Limb (tissue), 2 donors: ENCODE measurements at regions not wholly inside any gene's neighbourhood (a gene's known extent, or its start where the extent isn't known, plus 50 kb on each side); places are given as distances from the start of the nearest gene placed in this dataset.
"Not testable (repeated sequence)": the region's sequence is repeated elsewhere in the genome, so short reads cannot be mapped to it uniquely, and the experiment has no call there.

Experiments
- DNase-seq, 2 donors: peaks; one replicate each; pipeline ENCODE4 v3.0.0-alpha.2; 2016; ENCODE audit errors: extremely low spot score in 2 of 2

DNA sequence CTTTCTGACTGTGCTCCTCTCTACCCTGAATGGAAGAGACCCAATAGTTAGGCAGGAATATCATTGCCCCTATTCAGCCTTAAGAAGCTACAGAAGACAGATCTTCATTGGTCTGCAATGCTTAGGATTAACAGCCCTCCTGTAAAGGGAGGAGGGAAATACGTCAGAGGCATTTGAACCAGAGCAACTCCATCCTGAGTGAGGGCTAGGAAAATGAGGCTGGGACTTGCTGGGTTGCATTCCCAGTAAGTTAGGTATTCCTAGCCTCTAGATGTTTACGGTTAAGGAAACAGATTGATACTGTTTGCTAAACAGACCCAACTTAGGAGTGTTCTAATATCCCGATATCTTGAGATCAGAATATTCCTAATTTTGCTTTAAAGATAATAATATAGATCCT lies 63.5 kb downstream of the PCDH18 start:
- no peak for DNase-seq

DNA sequence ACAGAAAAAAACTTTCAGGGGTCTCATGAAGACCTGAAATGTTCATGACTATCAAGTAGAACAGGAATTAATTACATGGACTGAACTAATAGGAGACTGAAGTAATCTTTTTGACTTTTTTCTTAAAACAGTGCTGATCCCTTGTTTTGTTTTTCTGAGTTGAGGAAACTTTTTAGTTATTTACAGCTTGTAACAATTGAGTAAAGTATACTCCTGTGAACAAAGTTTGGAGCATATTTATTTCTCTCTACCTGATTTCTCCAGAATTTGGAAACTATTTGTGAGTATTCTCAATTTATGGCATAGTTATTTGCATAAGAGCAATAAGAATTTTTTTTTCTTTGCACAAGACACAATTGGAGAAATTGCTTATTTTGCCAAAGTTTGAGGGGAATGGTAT lies 64.8 kb downstream of the PCDH18 start:
- no peak for DNase-seq

DNA sequence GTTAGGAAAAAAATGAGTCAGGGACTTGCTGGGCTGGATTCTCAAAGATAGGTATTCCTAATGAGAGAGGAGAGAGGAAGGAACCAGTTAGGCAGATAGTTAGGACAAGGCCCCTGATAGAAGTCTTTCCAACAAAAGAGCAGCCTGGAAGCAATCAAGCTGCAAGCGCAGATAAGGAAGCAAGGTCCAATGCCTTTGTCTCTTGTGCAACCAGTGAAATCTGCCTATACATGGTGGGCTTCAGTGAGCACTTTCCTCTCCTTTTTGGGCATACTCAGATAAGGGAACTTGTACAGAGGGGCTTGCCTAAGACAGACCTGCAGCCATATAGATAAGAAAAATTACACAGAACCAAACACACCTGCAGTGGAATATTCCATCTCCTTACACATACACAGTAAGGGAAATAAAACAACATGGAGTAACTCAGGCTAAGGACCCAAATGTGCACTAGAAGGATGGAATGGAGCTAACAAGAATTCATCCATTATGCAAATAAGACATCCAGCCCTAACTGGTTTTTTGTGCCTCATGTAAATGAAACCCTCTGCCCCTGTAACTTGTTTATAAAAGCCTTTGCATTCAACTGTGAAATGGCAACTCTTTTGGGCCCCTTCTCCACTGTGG lies 68.8 kb downstream of the PCDH18 start:
- no peak for DNase-seq

DNA sequence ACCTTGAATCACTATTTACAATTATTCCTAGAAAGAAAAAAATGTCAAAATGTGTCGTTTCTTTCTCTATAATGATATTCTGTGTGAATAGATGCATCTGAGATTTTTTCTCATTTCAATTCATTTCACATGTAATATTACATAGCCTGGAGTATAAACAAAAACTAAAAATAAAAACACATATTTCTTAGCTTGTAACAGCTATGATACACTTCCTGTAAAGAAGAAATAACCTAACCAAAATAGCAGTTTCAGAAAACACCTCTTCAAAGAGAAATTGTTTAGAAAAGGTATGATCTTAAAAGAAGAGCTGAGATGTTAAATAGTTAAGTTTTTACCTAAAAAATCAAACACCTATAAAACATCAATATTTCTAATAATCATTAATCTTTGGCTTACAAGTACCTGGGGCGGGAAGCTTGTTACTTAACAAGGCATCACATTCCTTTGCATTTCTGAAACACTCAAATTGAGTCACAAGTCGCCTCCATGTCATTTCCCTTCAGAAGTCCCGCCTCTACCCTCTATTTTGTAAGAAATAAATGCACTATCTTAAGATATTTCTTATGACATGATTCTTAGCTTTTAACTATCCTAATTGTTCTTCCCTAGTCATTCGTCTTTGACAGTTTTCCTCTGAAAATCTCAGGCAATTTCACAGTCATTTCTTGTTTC lies 76.5 kb downstream of the PCDH18 start:
- DNase-seq = no peak

DNA sequence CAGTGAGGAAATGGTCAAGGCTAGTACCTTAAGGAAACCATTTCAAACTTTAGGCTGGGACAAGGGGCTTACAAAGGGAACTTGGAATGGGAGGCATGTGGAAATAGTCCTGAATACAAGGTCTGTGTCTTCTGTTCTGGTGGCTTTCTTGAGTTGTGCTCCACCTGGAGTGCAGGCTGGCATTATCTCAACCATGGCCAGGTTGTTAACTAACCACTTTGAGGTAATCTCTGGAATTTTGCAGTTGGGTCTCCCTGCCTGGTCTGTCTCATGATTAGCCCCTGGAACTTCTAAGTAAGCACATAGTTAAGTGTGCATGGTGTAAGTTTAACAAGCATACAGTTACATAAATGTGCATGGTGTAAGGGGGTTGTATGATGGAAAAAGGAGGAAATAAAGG lies 77.5 kb downstream of the PCDH18 start:
- DNase-seq = no peak

DNA sequence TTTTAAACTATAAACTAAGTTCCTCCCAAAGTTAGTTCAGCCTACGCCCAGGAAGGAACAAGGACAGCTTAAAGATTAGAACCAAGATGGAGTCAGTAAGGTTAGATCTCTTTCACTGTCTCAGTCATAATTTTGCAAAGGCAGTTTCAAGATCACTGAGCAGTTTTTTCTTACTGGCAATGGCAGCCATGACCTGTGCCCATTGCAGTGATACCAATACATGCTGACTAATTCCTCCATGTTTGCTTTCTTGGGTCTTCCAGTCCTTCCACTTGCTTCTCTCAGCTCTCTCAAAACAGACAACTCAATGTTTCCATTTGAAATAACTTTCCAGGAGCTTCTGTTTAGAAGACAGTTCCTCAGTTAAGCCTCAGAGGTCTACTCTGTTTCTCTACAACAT lies 79.5 kb downstream of the PCDH18 start:
- no peak for DNase-seq

DNA sequence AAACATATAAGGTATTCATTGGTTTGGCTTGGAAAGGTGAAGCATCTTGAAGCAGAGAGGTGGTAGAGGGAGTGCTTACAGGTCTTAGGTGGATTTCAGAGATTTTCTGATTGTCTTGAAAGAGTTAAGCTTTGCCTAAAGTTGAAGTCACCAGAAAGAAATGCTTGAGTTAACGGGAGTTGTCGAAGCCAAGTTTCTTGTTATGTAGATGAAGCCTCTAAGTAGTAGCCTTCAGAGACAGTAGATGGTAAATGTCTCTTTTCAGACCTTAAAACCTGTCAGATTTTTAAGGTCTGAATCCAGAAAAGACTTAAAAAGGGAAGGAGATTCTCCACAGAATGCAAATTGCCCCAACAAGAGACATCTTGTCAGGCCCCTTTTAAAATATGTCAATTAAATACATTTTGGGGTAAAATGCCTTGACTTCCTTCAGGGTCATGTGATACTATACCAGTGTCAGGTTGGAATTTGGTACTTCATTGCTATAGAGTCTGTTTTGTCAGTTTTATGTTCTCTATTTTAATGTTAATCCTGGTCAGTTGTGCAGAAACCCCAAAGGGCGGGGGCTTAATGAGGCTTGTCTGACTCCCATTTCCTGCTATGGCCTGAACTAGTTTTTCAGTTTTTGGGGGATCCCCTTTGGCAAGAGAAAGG lies 81.0 kb downstream of the PCDH18 start:
- no peak for DNase-seq

DNA sequence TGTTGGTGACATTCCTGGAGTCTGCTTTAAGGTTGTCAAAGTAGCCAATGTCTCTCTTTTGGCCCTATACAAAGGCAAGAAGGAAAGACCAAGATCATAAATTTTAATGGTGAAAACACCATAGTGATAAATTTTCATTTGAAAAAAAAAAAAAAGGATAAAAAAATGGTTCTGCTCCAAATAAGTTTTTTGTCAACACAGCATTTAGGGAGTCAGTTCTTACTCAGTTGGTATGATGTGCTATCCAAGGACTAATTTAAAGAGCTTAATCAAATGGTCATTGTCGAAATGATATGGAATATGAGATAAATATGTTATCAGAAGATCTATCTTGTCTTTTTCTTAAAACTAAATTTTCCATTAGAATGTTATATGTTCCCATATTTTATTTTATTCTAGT lies 83.9 kb downstream of the PCDH18 start:
- no peak for DNase-seq

DNA sequence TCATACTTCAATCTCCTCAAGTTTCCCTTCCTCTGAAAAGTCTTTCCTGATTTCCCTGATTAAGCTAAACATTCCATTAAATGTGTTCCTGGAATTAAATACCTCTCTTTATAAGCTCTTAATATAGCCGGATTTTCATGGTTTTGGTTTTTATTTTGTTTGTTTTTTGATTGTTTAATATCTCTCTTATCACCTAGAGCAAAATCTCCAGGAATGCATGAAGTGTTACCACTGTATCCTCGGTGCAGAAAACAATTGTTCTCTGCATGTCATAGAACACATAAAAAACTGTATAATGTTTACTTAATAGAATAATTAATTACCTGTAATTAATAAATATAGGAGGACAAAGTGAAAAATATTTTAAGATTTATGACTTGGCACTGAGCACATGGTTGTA lies 86.2 kb downstream of the PCDH18 start:
- DNase-seq = no peak

DNA sequence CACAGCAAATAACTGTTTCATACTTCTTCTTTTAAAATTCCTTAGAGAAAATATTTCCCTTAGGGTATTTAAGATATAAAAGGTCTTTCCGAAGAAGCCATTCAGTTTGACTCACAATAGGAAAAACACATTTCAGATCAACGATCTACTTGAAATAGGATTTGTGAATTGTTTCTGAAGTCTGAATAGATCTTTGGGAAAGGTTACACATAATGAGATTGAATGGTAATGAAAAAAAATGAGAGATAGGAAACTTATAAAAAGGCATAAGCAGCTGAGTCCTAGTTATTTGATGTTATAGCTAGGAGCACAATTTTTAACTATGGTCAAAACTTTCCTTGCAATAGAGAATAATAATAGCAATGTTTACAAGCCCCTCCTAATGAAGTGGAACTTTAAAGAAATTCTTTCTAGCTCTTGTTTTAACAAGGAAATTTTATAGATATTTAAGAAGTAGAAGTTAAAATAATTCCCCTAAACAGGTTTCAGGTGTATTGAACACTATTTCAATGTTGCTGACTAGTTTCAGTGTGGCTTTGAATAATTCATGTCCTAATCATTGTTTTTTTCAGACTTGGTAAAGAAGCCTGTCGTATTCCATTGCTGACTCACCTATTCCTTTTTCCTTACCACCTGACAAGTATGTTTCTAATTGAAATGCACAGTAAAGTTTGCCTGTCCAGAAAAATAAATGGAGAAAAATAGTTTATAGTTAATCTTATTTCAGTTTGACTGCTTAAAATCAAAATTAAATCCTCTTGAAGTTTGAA lies 89.1 kb downstream of the PCDH18 start:
- DNase-seq = no peak

DNA sequence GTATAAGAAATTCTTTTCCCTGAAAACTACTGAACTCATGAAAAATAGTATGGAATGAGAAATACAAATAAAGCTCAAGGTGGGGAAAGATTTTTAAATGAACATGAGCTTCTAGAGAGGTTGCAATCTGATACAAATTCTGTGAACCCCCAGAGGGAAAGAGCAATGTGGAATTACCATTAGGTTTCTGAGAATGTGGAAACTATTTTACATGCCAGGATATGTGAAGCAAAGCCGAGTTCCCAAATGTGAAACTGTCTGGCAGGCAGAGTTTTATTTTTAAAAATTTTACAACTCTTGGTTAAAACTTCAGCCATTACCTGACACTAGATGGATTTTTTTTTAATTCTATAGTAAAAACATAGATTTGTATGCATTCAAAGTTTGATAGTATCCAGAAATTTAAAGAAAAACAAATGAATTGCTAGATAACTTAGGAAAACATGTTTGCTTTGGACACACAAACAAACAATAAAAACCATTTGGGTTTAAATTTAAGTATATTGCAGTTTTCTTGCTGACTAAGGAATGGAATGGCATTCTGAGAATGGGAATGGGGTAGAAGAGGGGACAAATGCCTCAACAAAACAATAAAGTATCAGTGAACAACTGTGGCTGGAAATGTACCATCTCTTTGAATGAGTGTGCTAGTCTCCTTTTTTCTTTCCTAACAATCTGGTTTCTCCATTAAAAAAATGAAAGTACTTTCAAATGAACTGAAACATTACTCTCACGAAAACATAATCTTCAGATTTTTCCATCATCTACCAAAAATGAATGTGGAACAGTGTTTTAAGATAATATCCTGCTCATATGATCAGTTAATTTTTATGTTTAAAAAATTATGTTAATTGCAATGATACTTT lies 99.6 kb downstream of the PCDH18 start:
- DNase-seq = peak in 1 of 2 donors; percentile 67

DNA sequence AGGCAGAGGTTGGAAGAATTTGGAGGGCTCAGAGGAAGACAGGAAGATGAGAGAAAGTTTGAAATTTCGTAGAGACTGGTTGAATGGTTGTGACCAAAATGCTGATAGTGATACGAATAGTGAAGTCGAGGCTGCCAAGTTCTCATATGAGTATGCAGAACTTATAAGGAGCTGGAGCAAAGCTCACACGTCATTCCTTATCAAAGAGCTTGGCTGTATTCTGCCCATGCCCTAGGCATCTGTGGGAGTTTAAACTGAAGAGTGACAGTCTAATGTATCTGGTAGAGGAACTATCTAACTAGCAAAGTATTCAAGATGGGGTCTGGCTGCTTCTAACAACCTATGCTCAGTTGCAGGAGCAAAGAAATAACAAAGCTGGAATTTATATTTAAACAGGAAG lies 102.1 kb downstream of the PCDH18 start:
- no peak for DNase-seq

DNA sequence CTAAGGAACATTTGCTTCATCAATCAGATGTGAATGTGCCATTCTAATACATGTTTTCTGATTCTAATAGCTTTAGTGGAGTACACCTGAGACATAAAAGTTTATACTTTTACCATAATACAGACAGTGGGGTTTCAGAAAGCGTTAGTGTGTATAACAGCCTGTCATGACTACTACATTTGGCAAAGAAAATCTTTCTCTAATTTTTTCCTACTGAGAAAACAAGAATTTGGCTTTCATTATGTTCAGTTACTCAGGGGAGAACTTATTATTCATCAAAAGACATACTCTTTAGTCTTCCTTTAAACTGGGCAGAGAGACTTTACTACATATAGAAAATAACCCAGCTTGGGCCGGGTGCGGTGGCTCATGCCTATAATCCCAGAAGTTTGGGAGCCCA lies 104.9 kb downstream of the PCDH18 start:
- DNase-seq = peak in 1 of 2 donors; percentile 10

DNA sequence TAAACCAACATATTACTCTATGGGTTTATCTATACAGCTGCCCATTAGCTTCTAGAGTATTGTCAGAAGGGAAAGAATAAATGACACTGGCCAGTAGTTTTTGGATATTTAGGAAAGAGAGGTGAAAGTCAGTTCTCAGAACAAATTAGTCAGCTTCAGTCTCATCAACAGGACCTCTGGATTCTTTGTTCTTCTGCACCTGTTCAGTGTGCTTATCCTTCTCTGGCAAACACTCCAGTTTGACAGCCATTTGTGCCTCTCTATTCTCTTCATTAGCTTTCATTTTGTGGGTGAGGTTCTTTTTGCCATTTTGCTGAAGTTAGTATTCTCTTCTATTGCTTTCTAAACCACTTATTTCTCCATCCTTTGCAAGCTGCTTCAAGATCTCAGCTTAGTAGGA lies 107.0 kb downstream of the PCDH18 start:
- DNase-seq = no peak

DNA sequence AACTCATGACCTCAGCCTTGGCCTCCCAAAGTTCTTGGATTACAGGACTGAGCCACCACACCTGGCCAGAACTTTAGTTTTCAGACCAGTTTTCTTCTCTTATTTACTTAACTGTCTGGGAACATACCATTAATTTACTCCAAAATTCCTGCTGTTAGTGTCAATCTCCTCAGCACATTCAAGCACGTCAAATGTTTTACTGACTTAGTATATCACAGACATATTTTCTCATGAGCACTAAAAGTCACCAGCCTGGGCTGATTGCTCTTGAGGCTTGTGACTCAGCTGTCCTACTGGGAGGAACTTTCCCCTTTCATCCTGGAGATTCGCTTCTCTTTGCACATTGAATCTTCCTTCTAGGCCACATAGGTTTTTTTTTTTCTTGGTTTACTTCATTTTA lies 109.6 kb downstream of the PCDH18 start:
- no peak for DNase-seq

DNA sequence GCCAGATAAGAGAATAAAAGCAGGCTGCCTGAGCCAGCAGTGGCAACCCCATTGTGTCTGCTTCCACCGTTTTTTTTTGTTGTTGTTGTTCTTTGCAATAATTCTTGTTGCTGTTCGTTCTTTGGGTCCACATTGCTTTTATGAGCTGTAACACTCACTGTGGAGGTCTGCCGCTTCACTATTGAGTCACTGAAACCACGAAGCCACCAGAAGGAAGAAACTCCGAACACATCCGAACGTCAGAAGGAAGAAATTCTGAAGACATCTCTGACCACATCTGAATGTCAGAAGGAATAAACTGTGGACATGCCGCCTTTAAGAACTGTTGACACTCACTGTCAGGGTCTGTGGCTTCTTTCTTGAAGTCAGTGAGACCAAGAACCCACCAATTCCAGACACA lies 110.5 kb downstream of the PCDH18 start:
- no peak for DNase-seq

DNA sequence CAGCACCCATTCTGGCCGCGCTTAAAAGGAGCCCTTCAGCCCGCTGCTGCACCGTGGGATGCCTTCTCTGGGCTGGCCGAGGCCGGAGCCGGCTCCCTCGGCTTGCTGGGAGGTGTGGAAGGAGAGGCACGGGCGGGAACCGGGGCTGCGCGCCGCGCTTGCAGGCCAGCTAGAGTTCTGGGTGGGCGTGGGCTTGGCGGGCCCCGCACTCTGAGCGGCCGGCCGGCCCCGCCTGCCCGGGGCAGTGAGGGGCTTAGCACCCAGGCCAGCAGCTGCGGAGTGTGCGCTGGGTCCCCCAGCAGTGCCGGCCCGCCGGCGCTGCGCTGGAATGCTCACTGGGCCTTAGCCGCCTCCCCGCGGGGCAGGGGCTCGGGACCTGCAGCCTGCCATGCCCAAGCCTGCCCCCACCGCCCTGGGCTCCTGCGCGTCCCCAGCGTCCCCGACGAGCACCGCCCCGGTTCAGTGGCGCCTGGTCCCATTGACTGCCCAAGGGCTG lies 111.3 kb downstream of the PCDH18 start:
- no peak for DNase-seq

DNA sequence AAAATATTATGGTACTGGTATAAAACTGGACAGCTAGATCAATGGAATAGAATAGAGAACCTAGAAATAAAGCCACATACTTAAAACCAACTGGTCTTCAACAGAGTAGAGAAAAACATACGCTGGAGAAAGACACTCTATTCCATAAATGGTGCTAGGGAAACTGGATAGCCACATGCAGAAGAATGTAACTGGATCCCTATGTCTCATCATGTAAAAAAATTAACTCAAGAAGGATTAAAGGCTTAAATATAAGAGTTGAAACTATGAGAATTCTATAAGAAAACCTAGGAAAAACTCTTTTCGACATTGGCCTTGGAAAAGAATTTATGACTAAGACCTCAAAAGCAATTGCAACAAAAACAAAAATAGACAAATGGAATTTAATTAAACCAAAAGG lies 114.6 kb downstream of the PCDH18 start:
- no peak for DNase-seq

DNA sequence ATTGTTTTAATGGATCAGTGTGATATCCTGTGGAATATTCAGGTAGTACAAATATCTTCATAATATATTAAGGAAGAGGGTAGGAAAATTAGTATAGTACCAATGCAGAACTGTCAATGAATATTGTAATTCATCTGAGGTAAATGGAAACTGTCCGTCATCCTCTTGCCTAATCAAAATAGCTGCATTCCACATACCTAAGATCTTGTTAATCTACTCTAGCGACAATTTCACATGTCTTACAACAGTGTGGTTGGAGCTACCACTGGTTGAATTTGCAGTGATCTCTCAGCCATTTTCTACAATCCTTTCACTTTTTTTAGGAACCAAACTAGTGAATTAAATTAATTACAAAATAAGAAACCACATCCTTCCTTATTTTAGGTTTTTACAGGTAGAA lies 117.5 kb downstream of the PCDH18 start:
- no peak for DNase-seq

DNA sequence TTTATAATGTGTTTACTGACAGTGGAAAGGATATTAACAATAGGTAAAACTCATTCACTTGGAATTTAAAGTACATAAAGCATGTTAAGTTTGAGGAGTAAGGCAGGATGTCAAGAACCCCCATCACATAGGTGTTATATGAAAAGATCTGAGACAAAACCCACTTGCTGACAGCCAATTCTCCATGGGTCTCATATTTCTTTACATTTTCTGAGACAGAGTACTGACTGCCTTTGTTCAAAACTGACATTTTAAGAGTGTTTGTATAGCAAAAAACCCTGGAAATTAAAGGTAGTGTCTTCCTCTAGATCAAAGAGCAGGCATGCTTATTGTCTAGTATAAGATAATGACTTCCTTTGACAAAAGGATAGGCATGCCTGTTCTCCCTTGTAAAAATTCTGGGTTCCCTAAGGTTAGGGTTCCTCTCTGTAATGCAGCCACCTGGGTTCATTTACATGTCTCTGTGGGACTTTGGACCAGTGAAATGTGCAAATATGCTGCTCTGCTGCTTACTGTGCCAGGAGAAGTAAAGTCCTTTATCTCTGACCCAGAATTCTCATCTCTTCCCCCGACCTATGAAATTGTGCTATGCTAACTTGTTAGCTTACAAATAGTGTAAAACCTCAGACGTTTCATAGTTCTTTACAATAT lies 123.6 kb downstream of the PCDH18 start:
- DNase-seq = no peak

DNA sequence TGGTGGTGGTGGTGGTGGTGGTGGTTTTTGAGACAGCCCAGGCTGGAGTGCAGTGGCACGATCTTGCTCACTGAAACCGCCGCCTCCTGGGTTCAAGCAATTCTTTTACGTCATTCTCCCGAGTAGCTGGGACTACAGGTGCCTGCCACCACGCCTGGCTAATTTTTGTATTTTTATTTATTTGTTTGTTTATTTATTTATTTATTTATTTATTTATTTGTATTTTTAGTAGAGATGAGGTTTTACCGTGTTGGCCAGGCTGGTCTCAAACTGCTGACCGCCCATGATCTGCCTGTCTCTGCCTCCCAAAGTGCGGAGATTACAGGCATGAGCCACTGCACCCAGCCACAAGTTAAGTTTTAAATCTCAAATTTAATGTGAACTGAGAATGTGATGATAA lies 126.5 kb downstream of the PCDH18 start:
- not testable (repeated sequence) for DNase-seq
